ENCODE measurements at regions not wholly inside any gene's neighbourhood (a gene's known extent, or its start where the extent isn't known, plus 50 kb on each side); places are given as distances from the start of the nearest gene placed in this dataset.

DNA sequence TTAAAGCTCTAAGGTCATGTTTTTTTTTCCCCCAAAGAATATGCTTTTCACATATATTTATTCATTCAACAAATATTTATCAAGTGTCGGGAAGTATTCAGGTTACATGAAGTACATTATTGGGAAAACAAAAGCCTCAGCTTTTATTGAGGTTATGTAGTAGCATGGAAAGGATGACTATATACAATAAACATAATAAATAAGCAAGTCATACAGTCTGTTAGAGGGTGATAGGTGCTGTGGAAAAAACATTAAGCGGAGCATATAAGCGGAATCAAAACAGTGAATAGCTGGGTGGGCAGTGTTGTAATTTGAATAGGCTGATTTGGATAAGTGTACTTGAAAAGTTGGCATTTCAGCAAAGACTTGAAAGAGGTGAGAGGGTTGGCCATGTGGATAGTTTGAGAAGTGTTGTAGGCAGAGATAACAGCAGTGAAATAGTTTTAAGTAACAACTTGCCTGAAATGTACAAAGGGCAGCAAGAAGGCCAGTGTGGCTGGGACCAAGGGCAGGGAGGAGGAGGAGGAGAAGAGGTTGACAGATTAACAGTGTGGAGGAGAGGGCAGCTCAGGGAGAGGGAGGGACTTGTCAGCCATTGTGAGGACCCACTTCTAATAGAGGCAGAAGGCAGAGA is 558.7 kb downstream of the SPRY1 start:
- H3K4me3 ChIP-seq = no peak overlapping the region
- TF ChIP-seq, protein P1, sequence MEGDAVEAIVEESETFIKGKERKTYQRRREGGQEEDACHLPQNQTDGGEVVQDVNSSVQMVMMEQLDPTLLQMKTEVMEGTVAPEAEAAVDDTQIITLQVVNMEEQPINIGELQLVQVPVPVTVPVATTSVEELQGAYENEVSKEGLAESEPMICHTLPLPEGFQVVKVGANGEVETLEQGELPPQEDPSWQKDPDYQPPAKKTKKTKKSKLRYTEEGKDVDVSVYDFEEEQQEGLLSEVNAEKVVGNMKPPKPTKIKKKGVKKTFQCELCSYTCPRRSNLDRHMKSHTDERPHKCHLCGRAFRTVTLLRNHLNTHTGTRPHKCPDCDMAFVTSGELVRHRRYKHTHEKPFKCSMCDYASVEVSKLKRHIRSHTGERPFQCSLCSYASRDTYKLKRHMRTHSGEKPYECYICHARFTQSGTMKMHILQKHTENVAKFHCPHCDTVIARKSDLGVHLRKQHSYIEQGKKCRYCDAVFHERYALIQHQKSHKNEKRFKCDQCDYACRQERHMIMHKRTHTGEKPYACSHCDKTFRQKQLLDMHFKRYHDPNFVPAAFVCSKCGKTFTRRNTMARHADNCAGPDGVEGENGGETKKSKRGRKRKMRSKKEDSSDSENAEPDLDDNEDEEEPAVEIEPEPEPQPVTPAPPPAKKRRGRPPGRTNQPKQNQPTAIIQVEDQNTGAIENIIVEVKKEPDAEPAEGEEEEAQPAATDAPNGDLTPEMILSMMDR (IDR thresholded peaks at IDR 0.05) = no peak
- TF ChIP-seq POLR2A (IDR thresholded peaks at IDR 0.05) = no peak
- no peaks in the 10 kb centered on the region for H3K27me3 ChIP-seq
- no peak overlapping the region for H3K27ac ChIP-seq
- H3K9me3 ChIP-seq = no peaks in the 10 kb centered on the region
- no peak for DNase-seq
- H3K4me1 ChIP-seq = no peaks in the 10 kb centered on the region
- H3K36me3 ChIP-seq = no peaks in the 10 kb centered on the region

DNA sequence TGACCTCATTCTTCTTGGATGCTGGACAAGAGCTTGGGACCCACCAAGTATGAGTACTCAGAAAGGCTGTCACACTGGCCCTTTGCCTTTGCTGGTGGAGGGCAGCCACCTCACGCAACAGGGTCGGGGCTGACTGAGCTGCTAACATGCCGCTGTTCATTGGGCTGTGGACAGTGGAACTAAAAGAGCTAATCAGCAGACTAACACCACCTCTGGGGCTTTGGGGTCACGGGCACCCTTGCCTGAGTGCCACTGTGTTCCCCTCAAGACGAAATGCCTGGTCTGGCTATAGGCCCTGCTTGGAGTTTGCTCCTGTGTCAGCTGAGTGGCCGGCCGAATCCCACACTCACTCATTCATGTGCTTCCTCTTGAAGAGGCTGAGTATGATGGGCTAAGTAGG is 559.6 kb downstream of the SPRY1 start:
- TF ChIP-seq, protein P1 (IDR thresholded peaks at IDR 0.05) = no peak
- no peak for TF ChIP-seq POLR2A (IDR thresholded peaks at IDR 0.05)
- DNase-seq = no peak
- Histone ChIP-seq H3K4me1 (no peaks in the 10 kb centered on the region), H3K4me3 (no peak overlapping the region), H3K9me3 (no peaks in the 10 kb centered on the region), H3K36me3 (no peaks in the 10 kb centered on the region), H3K27me3 (no peaks in the 10 kb centered on the region), H3K27ac (no peak overlapping the region)

DNA sequence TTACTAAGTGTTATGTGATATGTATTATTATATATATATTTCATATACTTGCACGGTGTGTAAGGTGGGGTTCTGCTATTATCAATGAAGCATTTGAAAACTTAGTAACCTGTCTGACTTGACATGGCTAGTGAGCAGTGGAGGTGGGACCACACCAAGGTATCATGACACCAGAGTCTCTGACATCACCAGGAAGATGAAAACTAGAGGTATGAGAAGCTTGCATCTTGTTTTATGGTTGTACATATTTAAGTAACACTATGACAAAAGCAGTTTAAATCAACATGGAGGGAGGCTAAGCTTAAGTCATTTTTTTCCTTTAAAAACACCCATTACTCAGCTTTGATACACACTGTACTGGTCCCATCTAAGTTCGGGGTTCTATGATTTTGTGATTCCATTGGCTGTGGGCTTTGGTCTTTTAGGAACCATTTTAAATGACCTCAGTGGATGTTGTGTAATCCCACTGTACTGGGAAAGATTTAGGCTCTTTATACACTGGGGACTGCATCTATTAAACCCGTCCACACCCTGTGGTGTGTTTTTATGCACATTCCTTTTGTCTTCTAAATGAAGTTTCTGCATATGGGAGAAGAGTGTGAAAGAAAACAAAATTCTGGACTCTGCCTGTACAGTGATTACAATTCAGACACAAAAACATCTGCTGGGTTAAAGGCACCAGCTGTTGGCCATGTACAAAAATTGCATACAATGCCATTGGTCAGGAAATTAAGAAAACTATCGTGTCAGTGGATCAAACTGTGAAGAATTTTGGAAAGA is 570.6 kb downstream of the SPRY1 start:
- H3K36me3 ChIP-seq = no peaks in the 10 kb centered on the region
- DNase-seq = no peak
- no peaks in the 10 kb centered on the region for H3K9me3 ChIP-seq
- no peak overlapping the region for H3K4me3 ChIP-seq
- H3K4me1 ChIP-seq = no peaks in the 10 kb centered on the region
- no peak overlapping the region for H3K27ac ChIP-seq
- no peaks in the 10 kb centered on the region for H3K27me3 ChIP-seq
- no peak for TF ChIP-seq POLR2A (IDR thresholded peaks at IDR 0.05)
- TF ChIP-seq, protein P1 (IDR thresholded peaks at IDR 0.05) = no peak

DNA sequence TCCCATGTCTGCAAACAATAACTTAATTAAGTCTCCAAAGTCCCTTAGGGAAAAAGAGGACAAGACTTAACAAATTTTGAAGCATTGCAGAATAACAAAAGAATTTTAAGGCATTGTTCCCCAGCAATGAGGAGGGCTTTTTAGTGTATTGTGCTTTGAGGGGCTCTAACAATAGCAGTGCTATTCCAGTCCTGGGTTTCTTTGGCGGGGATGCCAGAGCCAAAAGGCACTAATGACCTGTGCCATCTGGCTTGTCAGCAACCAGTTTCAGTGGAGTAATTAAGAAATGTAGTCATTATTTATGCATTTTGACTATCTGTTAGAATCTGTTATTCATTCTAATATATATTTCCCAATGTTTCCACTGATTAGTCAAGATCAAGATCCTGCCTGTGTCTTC is 575.4 kb downstream of the SPRY1 start:
- Histone ChIP-seq H3K4me3 (no peak overlapping the region), H3K4me1 (no peaks in the 10 kb centered on the region), H3K27me3 (no peaks in the 10 kb centered on the region), H3K36me3 (no peaks in the 10 kb centered on the region), H3K27ac (no peak overlapping the region), H3K9me3 (no peaks in the 10 kb centered on the region)
- no peak for DNase-seq
- no peak for TF ChIP-seq POLR2A (IDR thresholded peaks at IDR 0.05)
- TF ChIP-seq, protein P1 (IDR thresholded peaks at IDR 0.05) = no peak

DNA sequence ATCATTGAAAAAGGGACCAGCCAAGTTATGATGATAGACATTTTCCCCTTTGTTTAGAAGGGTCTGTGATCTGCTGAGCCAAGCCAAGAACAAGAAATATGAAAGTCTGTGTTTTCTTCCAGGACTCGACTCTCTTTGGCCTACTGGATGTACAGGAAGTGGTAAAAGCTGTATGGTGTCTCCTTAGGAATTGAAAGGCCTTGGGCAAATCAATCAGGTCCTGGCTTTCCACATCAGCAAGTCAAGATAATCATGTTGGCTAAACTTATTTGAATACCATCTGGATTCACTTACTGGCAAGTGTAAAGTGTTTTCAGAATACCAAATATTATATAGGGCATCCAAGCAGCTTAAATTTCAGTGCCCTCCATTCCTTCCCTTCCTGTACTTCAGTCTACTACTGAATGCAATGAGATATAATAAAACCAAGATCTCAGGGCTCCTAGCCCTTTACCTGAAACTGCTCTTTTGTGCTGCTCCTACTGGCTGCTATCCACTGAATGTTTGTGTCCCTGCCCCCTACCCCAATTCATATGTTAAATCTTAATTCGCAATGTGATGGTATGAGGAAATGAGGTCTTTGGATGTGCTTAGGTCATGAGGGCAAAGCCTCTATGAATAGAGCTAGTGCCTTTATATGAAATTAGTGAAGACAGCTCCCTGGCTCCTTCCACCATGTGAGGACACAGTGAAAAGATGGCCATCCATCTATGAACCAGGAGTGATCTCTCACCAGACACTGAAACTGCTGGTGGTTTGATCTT is 578.0 kb downstream of the SPRY1 start:
- TF ChIP-seq POLR2A (IDR thresholded peaks at IDR 0.05) = no peak
- TF ChIP-seq, protein P1 (IDR thresholded peaks at IDR 0.05) = no peak
- DNase-seq = no peak
- Histone ChIP-seq H3K4me3 (no peak overlapping the region), H3K4me1 (no peaks in the 10 kb centered on the region), H3K27ac (no peak overlapping the region), H3K36me3 (no peaks in the 10 kb centered on the region), H3K9me3 (no peaks in the 10 kb centered on the region), H3K27me3 (no peaks in the 10 kb centered on the region)
